NCI-H146 (cell line): ENCODE measurements at regions not wholly inside any gene's neighbourhood (a gene's known extent, or its start where the extent isn't known, plus 50 kb on each side); places are given as distances from the start of the nearest gene placed in this dataset.

Experiments used
- DNase-seq: peaks from one replicate; lab custom pipeline; 2025; lab: John Stamatoyannopoulos, UW

- DNase-seq, result peak; percentile 86
Measured at GRCh38 chr13:50576156-50576555, 267.3 kb downstream of the DLEU7 start.

DNA sequence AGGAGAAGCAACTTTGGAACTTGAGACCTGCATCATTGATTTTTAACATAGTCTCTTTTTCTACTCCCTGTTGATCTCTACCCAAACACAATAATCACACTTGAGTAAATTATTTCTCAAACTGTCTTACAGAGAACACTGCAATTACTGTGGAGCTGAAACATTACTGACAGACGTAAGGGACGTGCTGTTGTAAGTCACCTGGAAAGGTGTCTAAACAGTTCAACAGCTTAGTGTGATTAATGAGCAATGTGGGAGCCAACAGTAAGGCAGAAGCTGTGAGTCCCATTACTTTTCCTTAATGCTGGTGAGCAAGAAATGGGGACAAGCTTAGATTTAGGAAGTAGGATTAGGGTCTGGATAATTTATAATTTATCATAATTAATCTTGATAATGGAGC is 265.7 kb downstream of the DLEU7 start:
- no peak for DNase-seq

DNA sequence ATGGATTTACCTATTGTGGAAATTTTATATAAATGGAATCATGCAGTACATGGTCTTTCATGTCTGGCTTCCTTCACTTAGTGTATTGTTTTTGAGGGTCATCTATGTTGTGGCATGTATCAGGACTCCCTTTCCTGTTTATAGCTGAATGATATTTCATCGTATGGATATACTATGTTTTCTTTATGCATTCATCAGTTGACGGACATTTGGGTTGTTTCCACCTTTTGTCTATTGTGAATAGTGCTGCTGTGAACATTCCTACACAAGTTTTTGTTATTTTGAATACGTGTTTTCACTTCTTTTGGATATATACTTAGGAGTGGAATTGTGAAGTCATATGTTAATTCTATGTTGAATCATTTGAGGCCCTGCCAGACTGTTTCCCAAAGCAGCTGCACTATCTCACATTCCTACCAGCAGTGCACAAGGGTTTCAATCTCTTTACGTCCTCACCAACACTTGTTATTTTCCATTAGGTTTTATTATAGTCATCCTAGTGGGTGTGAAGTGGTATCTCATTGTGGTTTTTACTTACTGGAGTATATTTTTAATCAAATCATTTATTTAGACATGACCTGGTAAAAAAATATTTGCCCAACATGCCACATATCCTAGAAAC is 262.7 kb downstream of the DLEU7 start:
- no peak for DNase-seq

- no peak for DNase-seq
Measured at GRCh38 chr13:50581586-50582196, 261.8 kb downstream of the DLEU7 start.

GRCh38 chr13:50584856-50585580 is 258.5 kb downstream of the DLEU7 start:
- DNase-seq, result no peak

- DNase-seq, result no peak
Measured at GRCh38 chr13:50585674-50586413, 257.6 kb downstream of the DLEU7 start.

- no peak for DNase-seq
Measured at GRCh38 chr13:50586414-50587083, 256.9 kb downstream of the DLEU7 start.

DNA sequence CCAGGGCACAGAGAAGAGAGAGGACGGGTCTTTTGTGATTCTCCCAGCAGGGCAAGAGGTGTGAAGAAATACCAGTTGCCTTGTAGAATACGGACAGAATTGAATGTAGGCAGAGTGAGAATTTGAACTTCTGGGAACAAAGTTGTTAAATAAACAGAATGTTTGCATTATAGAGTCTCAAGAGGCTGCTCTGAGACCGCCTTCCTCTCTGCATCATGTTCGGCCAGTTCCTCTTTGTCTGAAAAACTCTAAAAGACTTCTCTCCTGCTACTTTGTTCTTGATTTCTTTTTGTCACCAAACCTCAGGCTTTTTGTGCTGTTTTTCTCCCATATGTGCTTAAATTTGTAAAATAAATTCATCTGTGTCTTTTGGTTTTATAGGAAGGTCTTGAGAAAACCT is 256.4 kb downstream of the DLEU7 start:
- DNase-seq, result no peak

GRCh38 chr13:50587645-50588373 is 255.7 kb downstream of the DLEU7 start:
- no peak for DNase-seq

- no peak for DNase-seq
Measured at GRCh38 chr13:50588491-50589130, 254.9 kb downstream of the DLEU7 start.

DNA sequence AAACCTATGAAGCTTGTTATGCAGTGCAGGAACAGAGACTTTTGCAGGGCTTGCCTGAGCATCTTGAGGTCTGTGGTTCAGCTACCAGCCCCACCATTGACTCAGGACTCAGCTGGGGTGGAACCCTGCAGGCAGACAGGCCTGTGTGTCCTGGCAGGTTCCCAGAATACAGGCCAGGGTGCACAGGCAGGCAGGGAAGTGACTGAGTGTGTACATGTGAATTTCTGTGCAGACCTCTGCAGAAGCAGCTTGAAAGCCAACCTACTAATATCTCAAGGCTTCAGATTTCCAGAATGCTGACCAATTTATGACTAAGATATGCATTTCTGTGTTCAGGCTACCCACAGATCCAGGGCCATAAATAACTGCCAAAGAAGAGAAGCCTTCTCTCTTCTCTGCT is 254.4 kb downstream of the DLEU7 start:
- no peak for DNase-seq

DNA sequence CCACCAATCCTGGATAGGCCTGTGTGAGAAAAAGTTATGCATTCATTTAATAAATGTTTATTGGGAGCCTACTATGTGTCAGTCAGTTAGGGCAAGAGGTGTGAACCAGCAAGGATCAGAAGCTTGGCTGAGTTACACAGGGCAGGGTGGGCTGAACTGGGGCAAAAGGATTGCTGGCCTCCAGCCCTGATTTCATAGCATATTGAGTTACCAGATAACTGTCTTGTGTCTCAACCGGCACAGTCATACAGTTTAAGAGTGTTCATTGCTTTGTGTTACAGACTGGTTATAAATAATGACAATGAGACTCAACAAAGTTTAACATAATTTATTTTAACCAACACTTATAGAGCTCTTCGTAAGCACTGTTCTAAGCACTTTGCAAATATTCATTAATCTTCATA is 253.8 kb downstream of the DLEU7 start:
- DNase-seq, result no peak

DNA sequence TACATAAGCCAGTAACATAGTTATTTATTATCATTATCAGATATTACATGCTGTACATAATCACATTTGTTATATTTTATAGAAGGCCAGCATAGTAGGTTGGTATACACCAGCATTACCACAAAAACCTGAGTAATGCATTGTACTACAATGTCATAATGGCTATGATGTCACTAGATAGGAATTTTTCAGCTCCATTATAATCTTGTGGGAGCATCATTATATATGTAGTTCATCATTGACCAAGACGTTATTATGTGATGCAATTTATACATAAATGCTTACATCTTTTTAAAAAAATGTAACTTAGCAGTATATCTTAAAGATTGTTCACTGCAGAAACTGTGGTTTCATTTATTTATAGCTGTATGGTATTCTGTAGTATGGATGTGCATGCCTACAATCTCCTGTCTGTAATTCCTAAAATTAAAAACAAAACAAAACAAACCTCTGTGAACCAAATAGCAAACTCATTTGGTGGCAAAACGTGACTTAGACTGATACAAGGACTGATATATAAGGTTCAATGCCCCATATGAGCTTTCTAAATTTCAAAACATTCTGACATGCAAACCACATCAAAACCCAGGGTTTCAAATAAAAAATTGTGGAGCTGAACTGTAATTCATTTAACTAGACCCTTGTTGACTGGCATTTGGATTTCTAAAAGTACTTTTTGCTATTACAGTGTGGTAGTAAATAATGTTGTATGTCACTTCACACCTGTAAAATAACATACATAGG is 250.9 kb downstream of the DLEU7 start:
- no peak for DNase-seq

- DNase-seq, result no peak
Measured at GRCh38 chr13:50593207-50593606, 250.3 kb downstream of the DLEU7 start.

GRCh38 chr13:50594276-50595051 is 249.0 kb downstream of the DLEU7 start:
- no peak for DNase-seq

- DNase-seq, result no peak
Measured at GRCh38 chr13:50595196-50595595, 248.3 kb downstream of the DLEU7 start.

- DNase-seq, result no peak
Measured at GRCh38 chr13:50596156-50596555, 247.3 kb downstream of the DLEU7 start.

DNA sequence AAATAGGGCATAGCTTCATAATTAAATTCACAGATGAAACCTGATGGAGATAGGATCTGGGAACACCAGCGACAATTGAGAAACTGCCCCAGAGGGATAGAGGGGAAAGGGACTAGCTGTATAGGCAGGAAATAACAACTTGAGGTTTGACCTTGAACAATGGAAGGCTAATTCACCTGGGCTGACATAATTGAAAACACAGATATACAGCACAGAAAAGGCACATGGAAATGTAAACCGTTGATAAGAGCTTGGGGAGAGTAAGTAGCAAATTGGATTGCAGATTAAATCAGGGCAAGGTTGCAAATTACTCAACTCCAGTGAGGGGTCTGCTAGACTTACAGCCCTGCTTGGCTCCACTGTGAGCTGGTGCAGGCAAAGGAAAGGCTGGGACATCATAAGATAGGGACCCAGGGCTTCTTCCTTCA is 246.7 kb downstream of the DLEU7 start:
- DNase-seq, result no peak

DNA sequence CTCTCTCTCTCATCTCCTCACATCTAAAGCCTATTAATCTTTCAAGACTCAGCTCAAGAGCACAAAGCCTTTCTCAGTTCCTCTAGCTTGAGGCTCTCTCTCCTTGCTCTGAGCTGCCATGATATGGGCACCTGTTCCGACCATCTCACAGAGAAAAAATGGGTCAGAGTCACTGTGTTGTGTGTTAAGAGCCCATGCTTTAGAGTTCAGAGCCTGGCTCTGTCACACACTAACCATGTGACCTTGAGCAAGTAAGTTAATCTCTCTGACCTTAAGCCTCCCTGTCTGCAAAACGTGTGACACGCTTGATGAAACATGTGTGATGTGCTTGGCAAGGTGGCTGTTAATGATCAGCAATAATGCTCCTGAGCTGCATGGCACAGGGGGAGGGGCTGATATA is 245.2 kb downstream of the DLEU7 start:
- no peak for DNase-seq
